ENCODE measurements at regions not wholly inside any gene's neighbourhood (a gene's known extent, or its start where the extent isn't known, plus 50 kb on each side); places are given as distances from the start of the nearest gene placed in this dataset.

GRCh38 chr3:135487261-135487660 lies 478.3 kb upstream of the PPP2R3A start:
- POLR2A ChIA-PET = no interaction called here
- CTCF ChIA-PET = no interaction called here
- TF ChIP-seq CTCF (IDR thresholded peaks at IDR 0.05; ENCODE audit: control extremely low read depth, extremely low read depth, low read depth, missing control alignments) = no peak
- DNase-seq (ENCODE audit: extremely low spot score) = no peak

- CTCF ChIA-PET = no interaction called here
- no peak for TF ChIP-seq CTCF (IDR thresholded peaks at IDR 0.05; ENCODE audit: control extremely low read depth, extremely low read depth, low read depth, missing control alignments)
- no peak for DNase-seq (ENCODE audit: extremely low spot score)
- POLR2A ChIA-PET = no interaction called here
Measured at GRCh38 chr3:135490219-135490915, 475.2 kb upstream of the PPP2R3A start.

- ChIA-PET POLR2A (no interaction called here), CTCF (no interaction called here)
- no peak for DNase-seq (ENCODE audit: extremely low spot score)
- TF ChIP-seq CTCF (IDR thresholded peaks at IDR 0.05; ENCODE audit: control extremely low read depth, extremely low read depth, low read depth, missing control alignments) = no peak
Measured at GRCh38 chr3:135491491-135492205, 473.9 kb upstream of the PPP2R3A start.

- ChIA-PET POLR2A (no interaction called here), CTCF (no interaction called here)
- DNase-seq (ENCODE audit: extremely low spot score) = no peak
- TF ChIP-seq CTCF (IDR thresholded peaks at IDR 0.05; ENCODE audit: control extremely low read depth, extremely low read depth, low read depth, missing control alignments) = no peak
Measured at GRCh38 chr3:135495891-135496290, 469.6 kb upstream of the PPP2R3A start.

GRCh38 chr3:135497979-135498378 lies 467.5 kb upstream of the PPP2R3A start:
- no peak for DNase-seq (ENCODE audit: extremely low spot score)
- no peak for TF ChIP-seq CTCF (IDR thresholded peaks at IDR 0.05; ENCODE audit: control extremely low read depth, extremely low read depth, low read depth, missing control alignments)
- CTCF ChIA-PET = no interaction called here
- POLR2A ChIA-PET = no interaction called here

GRCh38 chr3:135499426-135499825 lies 466.1 kb upstream of the PPP2R3A start:
- TF ChIP-seq CTCF (IDR thresholded peaks at IDR 0.05; ENCODE audit: control extremely low read depth, extremely low read depth, low read depth, missing control alignments) = no peak
- ChIA-PET CTCF (interaction anchor here (2.1 kb wide), 1 partner anchor 704 kb away, joined by 8 read pairs; the partner anchor contains the start of gene EPHB1), POLR2A (no interaction called here)
- no peak for DNase-seq (ENCODE audit: extremely low spot score)
